Upper lobe of left lung (tissue), 4 donors: ENCODE measurements at regions not wholly inside any gene's neighbourhood (a gene's known extent, or its start where the extent isn't known, plus 50 kb on each side); places are given as distances from the start of the nearest gene placed in this dataset.

Source experiments
- CTCF ChIP-seq, 6 experiments: fragments of 450-650 bp in 4 of 6; fragments of 200-600 bp in 2 of 6; sonication (generic) in 2 of 6; IDR thresholded peaks; one replicate each; pipeline ENCODE4 v1.5.1; 2016 to 2019; ENCODE audit warnings: antibody characterized with exemption in 6 of 6
- EP300 ChIP-seq, 4 donors: sonication (generic); formaldehyde crosslinking; IDR thresholded peaks; one replicate each; pipeline ENCODE4 v1.5.1; 2017; ENCODE audit warnings: antibody characterized with exemption in 4 of 4, control low read depth in 2 of 4
- POLR2A ChIP-seq, 4 donors: fragments of 450-650 bp; IDR thresholded peaks; one replicate each; pipeline ENCODE4 v1.5.1; 2016 to 2017; ENCODE audit warnings: antibody characterized with exemption in 4 of 4, mild to moderate bottlenecking in 2 of 4
- POLR2AphosphoS5 ChIP-seq, 2 donors: sonication (generic); formaldehyde crosslinking; IDR thresholded peaks; one replicate each; pipeline ENCODE4 v1.5.1; 2017; ENCODE audit warnings: antibody characterized with exemption in 2 of 2

GRCh38 chr5:5930561-5930960 lies 447.8 kb downstream of the MED10 start:
- TF ChIP-seq POLR2AphosphoS5 (IDR thresholded peaks at IDR 0.05) (no peak), CTCF (IDR thresholded peaks at IDR 0.05) (no peak), EP300 (IDR thresholded peaks at IDR 0.05) (no peak), POLR2A (IDR thresholded peaks at IDR 0.05) (no peak)
